LNCaP clone FGC (cell line): ENCODE measurements at regions not wholly inside any gene's neighbourhood (a gene's known extent, or its start where the extent isn't known, plus 50 kb on each side); places are given as distances from the start of the nearest gene placed in this dataset.

ENCODE experiments used
- DNase-seq: peaks from one replicate; pipeline ENCODE4 v3.0.0-alpha.2; 2011; ENCODE audit warnings: low read depth
- H3K4me3 ChIP-seq: 2 replicates; pipeline ENCODE4 v1.5.1; 2011; ENCODE audit warnings: mild to moderate bottlenecking, low read depth, low read length, control low read depth
- CTCF ChIP-seq: IDR thresholded peaks from 2 replicates; pipeline ENCODE4 v1.5.1; 2012; ENCODE audit warnings: mild to moderate bottlenecking; ENCODE audit not compliant: control insufficient read depth, insufficient read depth; ENCODE audit errors: extremely low read depth

- TF ChIP-seq CTCF: no peak
- DNase-seq: no peak
- H3K4me3 ChIP-seq: no peak overlapping the region
These were observed 103.7 kb upstream of the MTHFD1L start for GRCh38 chr6:150761771-150762170.

GRCh38 chr6:150764334-150765066 is 101.0 kb upstream of the MTHFD1L start:
- no peak for TF ChIP-seq CTCF
- no peak overlapping the region for H3K4me3 ChIP-seq
- peak; percentile 51 for DNase-seq

- no peak overlapping the region for H3K4me3 ChIP-seq
These were observed 100.3 kb upstream of the MTHFD1L start for GRCh38 chr6:150765067-150765764.

GRCh38 chr6:150766201-150766997 is 99.1 kb upstream of the MTHFD1L start:
- DNase-seq: no peak
- no peak overlapping the region for H3K4me3 ChIP-seq
- no peak for TF ChIP-seq CTCF

More at GRCh38 chr6:150765067-150765764, 100.3 kb upstream of the MTHFD1L start:
- no peak for TF ChIP-seq CTCF
- DNase-seq: no peak

- TF ChIP-seq CTCF: no peak
- no peak for DNase-seq
- H3K4me3 ChIP-seq: no peak overlapping the region
These were observed 98.3 kb upstream of the MTHFD1L start for GRCh38 chr6:150767161-150767560.

GRCh38 chr6:150767571-150768018 is 97.9 kb upstream of the MTHFD1L start:
- DNase-seq: no peak
- no peak for TF ChIP-seq CTCF
- H3K4me3 ChIP-seq: no peak overlapping the region
